HepG2 (cell line): ENCODE measurements at regions not wholly inside any gene's neighbourhood (a gene's known extent, or its start where the extent isn't known, plus 50 kb on each side); places are given as distances from the start of the nearest gene placed in this dataset.

Experiments
- ATAC-seq: fragments of 200-7000 bp; cut with Tn5 transposase; 3 replicates; pipeline ENCODE4 v1.9.1; 2020; ENCODE audit warnings: mild to moderate bottlenecking, moderate library complexity
- BruUV-seq: library from RNA; stranded (reverse); fragments of 400-500 nt; replicated peaks from 2 replicates; lab custom pipeline; 2021; lab: Mats Ljungman, UMichigan
- CTCF ChIA-PET: fragments of 300-600 bp; formaldehyde crosslinking; extraction: SDS; loops from one replicate; lab custom pipeline; 2021; ENCODE audit warnings: low total read pairs, inconsistent platforms, low intra/inter-chr PET ratio; lab: Yijun Ruan, JAX
- POLR2A ChIA-PET: fragments of 350-600 bp; sonication (Branson Sonifier 250); formaldehyde crosslinking; loops from one replicate; lab custom pipeline; 2020; ENCODE audit warnings: antibody characterized with exemption, inconsistent platforms; lab: Yijun Ruan, JAX
- DNase-seq: peaks from one replicate; pipeline ENCODE4 v3.0.0-alpha.2; 2015; ENCODE audit warnings: low spot score
- FAIRE-seq: peaks from 3 replicates; lab custom pipeline; 2011; peaks lifted over from hg19 to GRCh38; lab: Jason Lieb, UNC
- H2AFZ ChIP-seq: one replicate; pipeline ENCODE4 v1.6.1; 2011; ENCODE audit warnings: low read length, inconsistent platforms
- H3K27ac ChIP-seq: fragments of 300-600 bp; 3 replicates; pipeline ENCODE4 v1.8.0; 2011; ENCODE audit warnings: mixed run types, mild to moderate bottlenecking, mixed read lengths, low read length, inconsistent platforms; ENCODE audit not compliant: insufficient read depth; ENCODE audit errors: extremely low read length
- H3K27me3 ChIP-seq, 2 experiments: fragments of 200-600 bp in 1 of 2; 2 replicates in 1 of 2; 3 replicates in 1 of 2; pipeline versions ENCODE4 v1.6.0 to v1.8.0; 2011; ENCODE audit warnings: low read length in 2 of 2, mild to moderate bottlenecking in 2 of 2, moderate library complexity in 2 of 2, inconsistent platforms in 1 of 2; ENCODE audit not compliant: insufficient read depth in 2 of 2, control insufficient read depth in 1 of 2
- H3K36me3 ChIP-seq, 2 experiments: fragments of 200-600 bp in 1 of 2; replicated peaks in 1 of 2; 2 replicates in 1 of 2; 3 replicates in 1 of 2; pipeline versions ENCODE4 v1.5.1 to v1.8.0; 2011; ENCODE audit warnings: low read length in 2 of 2, inconsistent platforms in 1 of 2; ENCODE audit not compliant: insufficient read depth in 2 of 2, control insufficient read depth in 1 of 2
- H3K4me1 ChIP-seq: 2 replicates; pipeline ENCODE4 v1.5.1; 2012; ENCODE audit warnings: low read length, inconsistent platforms; ENCODE audit not compliant: insufficient read depth
- H3K4me2 ChIP-seq: 2 replicates; pipeline ENCODE4 v1.6.0; 2011; ENCODE audit warnings: low read depth, low read length, inconsistent platforms
- H3K4me3 ChIP-seq, 3 experiments: fragments of 200-600 bp in 1 of 3; sonication (generic), shearing (Covaris generic) in 1 of 3; replicated peaks in 1 of 3; 2 replicates each; pipeline ENCODE4 v1.5.1; 2011 to 2016; ENCODE audit warnings: low read length in 3 of 3, inconsistent platforms in 2 of 3, low read depth in 2 of 3, mild to moderate bottlenecking in 2 of 3, control low read depth in 1 of 3, mixed read lengths in 1 of 3; ENCODE audit not compliant: insufficient read depth in 1 of 3
- H3K79me2 ChIP-seq: one replicate; pipeline ENCODE4 v1.6.1; 2011; ENCODE audit warnings: low read length, inconsistent platforms; ENCODE audit not compliant: insufficient read depth
- H3K9ac ChIP-seq: 2 replicates; pipeline ENCODE4 v1.6.0; 2011; ENCODE audit warnings: mild to moderate bottlenecking, low read depth, low read length, inconsistent platforms; ENCODE audit not compliant: insufficient read depth
- H3K9me3 ChIP-seq: 2 replicates; pipeline ENCODE4 v1.5.1; 2012; ENCODE audit warnings: mild to moderate bottlenecking, low read length
- H4K20me1 ChIP-seq: 2 replicates; pipeline ENCODE4 v1.6.0; 2011; ENCODE audit warnings: inconsistent platforms, mild to moderate bottlenecking, low read length, moderate library complexity; ENCODE audit not compliant: insufficient read depth
- ATF4 ChIP-seq, 2 experiments: fragments of 450-650 bp in 1 of 2; sonication (generic) in 1 of 2; formaldehyde crosslinking; IDR thresholded peaks; 2 replicates each; pipeline versions ENCODE4 v1.5.0 to v1.8.0; 2020 to 2022; ENCODE audit warnings: mild to moderate bottlenecking in 1 of 2, missing genetic modification reagents in 1 of 2
- MAFF ChIP-seq: IDR thresholded peaks from 2 replicates; pipeline ENCODE4 v1.6.1; 2011; ENCODE audit warnings: low read depth, low read length, improper control_type of control experiment
- MAFK ChIP-seq, 2 experiments: IDR thresholded peaks in 1 of 2; conservative IDR thresholded peaks in 1 of 2; 2 replicates each; pipeline ENCODE4 v1.6.1; 2011; ENCODE audit warnings: improper control_type of control experiment in 2 of 2, low read length in 2 of 2
- NFE2L1 ChIP-seq: sonication (generic); formaldehyde crosslinking; IDR thresholded peaks from 2 replicates; pipeline ENCODE4 v1.4.0; 2020; ENCODE audit warnings: missing genetic modification reagents, mild to moderate bottlenecking, borderline replicate concordance
- NRL ChIP-seq: sonication (generic); formaldehyde crosslinking; IDR thresholded peaks from 2 replicates; pipeline ENCODE4 v1.5.0; 2020; ENCODE audit warnings: missing genetic modification reagents, mild to moderate bottlenecking, moderate library complexity, borderline replicate concordance
- SMYD3 ChIP-seq: sonication (generic); formaldehyde crosslinking; IDR thresholded peaks from 2 replicates; pipeline ENCODE4 v1.8.1; 2023; ENCODE audit warnings: mild to moderate bottlenecking, missing genetic modification reagents
- TRIM24 ChIP-seq: sonication (generic); formaldehyde crosslinking; IDR thresholded peaks from 2 replicates; pipeline ENCODE4 v1.8.0; 2022; ENCODE audit warnings: mild to moderate bottlenecking, missing genetic modification reagents
- ZMYM3 ChIP-seq: sonication (generic); formaldehyde crosslinking; IDR thresholded peaks from 2 replicates; pipeline ENCODE4 v1.5.1; 2020; ENCODE audit warnings: mild to moderate bottlenecking, missing genetic modification reagents
- ZNF281 ChIP-seq: sonication (generic); formaldehyde crosslinking; IDR thresholded peaks from 2 replicates; pipeline ENCODE4 v1.4.0; 2020; ENCODE audit warnings: missing genetic modification reagents, borderline replicate concordance
- ZNF30 ChIP-seq: sonication (generic); formaldehyde crosslinking; IDR thresholded peaks from 2 replicates; pipeline ENCODE4 v1.5.0; 2020; ENCODE audit warnings: mild to moderate bottlenecking, missing genetic modification reagents
- ZNF343 ChIP-seq: sonication (generic); formaldehyde crosslinking; IDR thresholded peaks from 2 replicates; pipeline ENCODE4 v1.4.0; 2020; ENCODE audit warnings: mild to moderate bottlenecking, missing genetic modification reagents
- ZNF557 ChIP-seq: sonication (generic); formaldehyde crosslinking; IDR thresholded peaks from 2 replicates; pipeline ENCODE4 v1.4.0; 2020; ENCODE audit warnings: missing genetic modification reagents
- ZNF670 ChIP-seq: sonication (generic); formaldehyde crosslinking; IDR thresholded peaks from 2 replicates; pipeline ENCODE4 v1.8.0; 2022; ENCODE audit warnings: mild to moderate bottlenecking, missing genetic modification reagents, borderline replicate concordance
- ZNF781 ChIP-seq: sonication (generic); formaldehyde crosslinking; IDR thresholded peaks from 2 replicates; pipeline ENCODE4 v1.5.1; 2020; ENCODE audit warnings: borderline replicate concordance, mild to moderate bottlenecking, missing genetic modification reagents; ENCODE audit errors: not compliant biosample characterization
- ZSCAN12 ChIP-seq: sonication (generic); formaldehyde crosslinking; IDR thresholded peaks from 2 replicates; pipeline ENCODE4 v1.9.0; 2021; ENCODE audit warnings: mild to moderate bottlenecking, missing genetic modification reagents
- WGBS: methylation state at CpG from one replicate; pipeline ENCODE4 v1.1.6; 2017; ENCODE audit warnings: low lambda C conversion rate; 5-methylcytosine and 5-hydroxymethylcytosine counted together
- in situ Hi-C: cut with HindIII; loops from 2 replicates; pipeline ENCODE4 v1.10.0; 2017; ENCODE audit warnings: low pct_unique_long_range_greater_than_20kb; ENCODE audit not compliant: extremely low pct_ligation_motif_present
- intact Hi-C: fragments of 100-400 bp; cut with micrococcal nuclease; formaldehyde crosslinking; loops from one replicate; pipeline ENCODE4 v1.10.0; 2022; ENCODE audit not compliant: unreplicated experiment

- no TSS peak for BruUV-seq
- no peak for FAIRE-seq
Observed at GRCh38 chr2:224141304-224141703, 102.2 kb upstream of the SERPINE2 start.

More at GRCh38 chr2:224141304-224141703, 102.2 kb upstream of the SERPINE2 start:
- ChIA-PET POLR2A (no interaction called here), CTCF (no interaction called here)
- H3K27me3 ChIP-seq, result peaks cover 0 to 8% of the 10 kb centered on the region in 2 experiments; a peak in 1 of 5 replicates
- DNase-seq, result no peak
- H2AFZ ChIP-seq, result no peak overlapping the region
- H3K4me3 ChIP-seq, result no peak overlapping the region
- no peak overlapping the region for H3K27ac ChIP-seq
- in situ Hi-C loops (no loop called here), intact Hi-C loops (no loop called here)
- H3K4me2 ChIP-seq, result no peak overlapping the region
- no peaks in the 10 kb centered on the region for H3K36me3 ChIP-seq
- H4K20me1 ChIP-seq, result no peaks in the 10 kb centered on the region
- peaks cover 46% of the 10 kb centered on the region for H3K4me1 ChIP-seq
- no peaks in the 10 kb centered on the region for H3K9me3 ChIP-seq
- no peaks in the 10 kb centered on the region for H3K79me2 ChIP-seq
- TF ChIP-seq TRIM24 (CRISPR knock-in tag), result no peak
- no peak for TF ChIP-seq ZNF281 (CRISPR knock-in tag)
- no peak for TF ChIP-seq ZMYM3 (CRISPR knock-in tag)
- no peak for TF ChIP-seq NFE2L1 (CRISPR knock-in tag)
- peak; percentile 96 for TF ChIP-seq MAFF
- no peak for TF ChIP-seq ATF4 (CRISPR knock-in tag; IDR thresholded peaks at IDR 0.05)
- no peak for TF ChIP-seq ZNF781 (CRISPR knock-in tag)
- peak; percentile 95 to 98 for TF ChIP-seq MAFK (conservative IDR thresholded peaks at IDR 0.05 in 1 of 2, IDR thresholded peaks at IDR 0.05 in 1 of 2; ENCODE audit: low read length in 2 of 2)
- no peak for TF ChIP-seq SMYD3 (CRISPR knock-in tag)
- TF ChIP-seq ZNF670 (CRISPR knock-in tag), result 0 out of 2 replicates have a peak, but pooled peaks have one; percentile 13
- TF ChIP-seq NRL (CRISPR knock-in tag), result no peak
- no peak for TF ChIP-seq ZNF557 (CRISPR knock-in tag)
- no peak for TF ChIP-seq ZNF343 (CRISPR knock-in tag)
- no peak for TF ChIP-seq ZSCAN12
- TF ChIP-seq ZNF30, result no peak
- no peak overlapping the region for H3K9ac ChIP-seq
- ATAC-seq, result no peak
- 85% methylated on average over 4 of the region's 4 CpGs for WGBS
